Keratinocyte (primary cell): ENCODE measurements at regions not wholly inside any gene's neighbourhood (a gene's known extent, or its start where the extent isn't known, plus 50 kb on each side); places are given as distances from the start of the nearest gene placed in this dataset.

ENCODE experiments used
- DNase-seq: peaks from one replicate; pipeline ENCODE4 v3.0.0-alpha.2; 2011; ENCODE audit warnings: low read depth, missing footprints, low spot score
- FAIRE-seq: peaks from 2 replicates; lab custom pipeline; 2011; peaks lifted over from hg19 to GRCh38; lab: Jason Lieb, UNC
- H2AFZ ChIP-seq: 2 replicates; pipeline ENCODE4 v1.6.0; 2012; ENCODE audit warnings: low read length, control low read depth, inconsistent platforms; ENCODE audit not compliant: control insufficient read depth
- H3K27ac ChIP-seq: 2 replicates; pipeline ENCODE4 v1.5.1; 2011; ENCODE audit warnings: low read length; ENCODE audit not compliant: control insufficient read depth, insufficient read depth
- H3K27me3 ChIP-seq: 3 replicates; pipeline ENCODE4 v1.6.0; 2011; ENCODE audit warnings: low read length; ENCODE audit not compliant: control insufficient read depth, insufficient read depth; ENCODE audit errors: extremely low read depth
- H3K36me3 ChIP-seq, 2 experiments: 2 replicates in 1 of 2; 3 replicates in 1 of 2; pipeline ENCODE4 v1.5.1; 2011; ENCODE audit warnings: low read length in 2 of 2, mild to moderate bottlenecking in 1 of 2; ENCODE audit not compliant: control insufficient read depth in 2 of 2, insufficient read depth in 2 of 2; ENCODE audit errors: extremely low read depth in 1 of 2
- H3K4me1 ChIP-seq: 3 replicates; pipeline ENCODE4 v1.5.1; 2011; ENCODE audit warnings: low read length; ENCODE audit not compliant: control insufficient read depth, insufficient read depth; ENCODE audit errors: extremely low read depth
- H3K4me2 ChIP-seq: 3 replicates; pipeline ENCODE4 v1.6.0; 2011; ENCODE audit warnings: low read depth, low read length; ENCODE audit not compliant: control insufficient read depth, insufficient read depth; ENCODE audit errors: extremely low read depth
- H3K4me3 ChIP-seq, 3 experiments: fragments of 200-600 bp in 1 of 3; sonication (generic) in 1 of 3; 2 replicates in 2 of 3; 3 replicates in 1 of 3; pipeline ENCODE4 v1.5.1; 2011 to 2016; ENCODE audit warnings: low read length in 3 of 3, mild to moderate bottlenecking in 3 of 3, control low read depth in 2 of 3, inconsistent platforms in 1 of 3, low read depth in 1 of 3, mixed read lengths in 1 of 3, mixed run types in 1 of 3, moderate library complexity in 1 of 3; ENCODE audit not compliant: control insufficient read depth in 2 of 3, insufficient read depth in 2 of 3; ENCODE audit errors: extremely low read depth in 1 of 3
- H3K79me2 ChIP-seq: 2 replicates; pipeline ENCODE4 v1.6.0; 2012; ENCODE audit warnings: low read length; ENCODE audit not compliant: control insufficient read depth, insufficient read depth
- H3K9ac ChIP-seq: 3 replicates; pipeline ENCODE4 v1.6.0; 2011; ENCODE audit warnings: low read length; ENCODE audit not compliant: control insufficient read depth, insufficient read depth; ENCODE audit errors: extremely low read depth
- H3K9me1 ChIP-seq: 3 replicates; pipeline ENCODE4 v1.6.0; 2011; ENCODE audit warnings: low read length; ENCODE audit not compliant: control insufficient read depth, insufficient read depth; ENCODE audit errors: extremely low read depth
- H3K9me3 ChIP-seq: 2 replicates; pipeline ENCODE4 v1.5.1; 2012; ENCODE audit warnings: low read depth, low read length; ENCODE audit not compliant: control insufficient read depth
- H4K20me1 ChIP-seq: 3 replicates; pipeline ENCODE4 v1.6.0; 2011; ENCODE audit warnings: low read length; ENCODE audit not compliant: control insufficient read depth, insufficient read depth; ENCODE audit errors: extremely low read depth
- EZH2 ChIP-seq: IDR thresholded peaks from one replicate; pipeline ENCODE4 v1.6.1; 2012; ENCODE audit warnings: inconsistent platforms, mild to moderate bottlenecking, low read length, moderate library complexity
- dilution Hi-C: fragments of 300-500 bp; cut with MboI; formaldehyde crosslinking; loops from one replicate; pipeline ENCODE4 v1.7.0; 2020; ENCODE audit warnings: low sequenced_read_pairs; ENCODE audit not compliant: extremely low pct_ligation_motif_present
- TF ChIP-seq, protein P1 (sequence below), 3 experiments: IDR thresholded peaks in 1 of 3; conservative IDR thresholded peaks in 1 of 3; optimal IDR thresholded peaks in 1 of 3; 2 replicates in 2 of 3; 3 replicates in 1 of 3; pipeline versions ENCODE3 to v1.5.1; 2011; ENCODE audit warnings: low read length in 3 of 3, mild to moderate bottlenecking in 3 of 3, moderate library complexity in 2 of 3, control low read depth in 1 of 3, inconsistent platforms in 1 of 3; ENCODE audit not compliant: insufficient read depth in 2 of 3; ENCODE audit errors: extremely low read depth in 1 of 3

DNA sequence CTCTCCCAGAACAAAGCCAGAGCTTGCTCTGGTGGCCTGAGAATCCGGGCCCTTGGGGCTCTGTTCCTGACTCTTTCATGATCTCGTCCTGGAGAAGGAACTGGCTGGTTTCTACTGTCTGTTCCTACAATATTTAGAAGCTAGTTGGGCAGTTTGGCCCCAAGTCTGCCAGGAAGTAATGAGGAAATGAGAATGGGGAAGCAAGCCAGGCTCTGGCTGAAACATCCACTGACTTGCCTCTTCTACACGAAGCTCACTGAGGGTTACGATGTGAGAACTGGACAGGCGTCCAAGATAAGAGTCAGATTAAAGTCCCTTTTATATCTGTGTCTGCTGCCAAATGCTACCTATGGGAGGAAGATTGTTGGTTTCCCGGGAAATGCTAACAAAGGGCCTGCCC is 110.0 kb upstream of the KIRREL3 start:
- Histone ChIP-seq H3K27ac (no peak overlapping the region), H4K20me1 (no peaks in the 10 kb centered on the region), H3K4me2 (no peak overlapping the region), H2AFZ (no peak overlapping the region), H3K4me1 (no peaks in the 10 kb centered on the region), H3K79me2 (no peaks in the 10 kb centered on the region), H3K36me3 (no peaks in the 10 kb centered on the region), H3K4me3 (no peak overlapping the region), H3K9ac (no peak overlapping the region), H3K9me3 (no peaks in the 10 kb centered on the region), H3K27me3 (no peaks in the 10 kb centered on the region), H3K9me1 (no peaks in the 10 kb centered on the region)
- DNase-seq (no peak), FAIRE-seq (no peak)
- TF ChIP-seq, protein P1, sequence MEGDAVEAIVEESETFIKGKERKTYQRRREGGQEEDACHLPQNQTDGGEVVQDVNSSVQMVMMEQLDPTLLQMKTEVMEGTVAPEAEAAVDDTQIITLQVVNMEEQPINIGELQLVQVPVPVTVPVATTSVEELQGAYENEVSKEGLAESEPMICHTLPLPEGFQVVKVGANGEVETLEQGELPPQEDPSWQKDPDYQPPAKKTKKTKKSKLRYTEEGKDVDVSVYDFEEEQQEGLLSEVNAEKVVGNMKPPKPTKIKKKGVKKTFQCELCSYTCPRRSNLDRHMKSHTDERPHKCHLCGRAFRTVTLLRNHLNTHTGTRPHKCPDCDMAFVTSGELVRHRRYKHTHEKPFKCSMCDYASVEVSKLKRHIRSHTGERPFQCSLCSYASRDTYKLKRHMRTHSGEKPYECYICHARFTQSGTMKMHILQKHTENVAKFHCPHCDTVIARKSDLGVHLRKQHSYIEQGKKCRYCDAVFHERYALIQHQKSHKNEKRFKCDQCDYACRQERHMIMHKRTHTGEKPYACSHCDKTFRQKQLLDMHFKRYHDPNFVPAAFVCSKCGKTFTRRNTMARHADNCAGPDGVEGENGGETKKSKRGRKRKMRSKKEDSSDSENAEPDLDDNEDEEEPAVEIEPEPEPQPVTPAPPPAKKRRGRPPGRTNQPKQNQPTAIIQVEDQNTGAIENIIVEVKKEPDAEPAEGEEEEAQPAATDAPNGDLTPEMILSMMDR (optimal IDR thresholded peaks at IDR 0.05 in 1 of 3, IDR thresholded peaks at IDR 0.05 in 1 of 3, conservative IDR thresholded peaks at IDR 0.05 in 1 of 3; ENCODE audit: extremely low read depth in 1 of 3, insufficient read depth in 2 of 3, low read length in 3 of 3): no peak
- no peak for TF ChIP-seq EZH2
- dilution Hi-C loops: no loop called here

DNA sequence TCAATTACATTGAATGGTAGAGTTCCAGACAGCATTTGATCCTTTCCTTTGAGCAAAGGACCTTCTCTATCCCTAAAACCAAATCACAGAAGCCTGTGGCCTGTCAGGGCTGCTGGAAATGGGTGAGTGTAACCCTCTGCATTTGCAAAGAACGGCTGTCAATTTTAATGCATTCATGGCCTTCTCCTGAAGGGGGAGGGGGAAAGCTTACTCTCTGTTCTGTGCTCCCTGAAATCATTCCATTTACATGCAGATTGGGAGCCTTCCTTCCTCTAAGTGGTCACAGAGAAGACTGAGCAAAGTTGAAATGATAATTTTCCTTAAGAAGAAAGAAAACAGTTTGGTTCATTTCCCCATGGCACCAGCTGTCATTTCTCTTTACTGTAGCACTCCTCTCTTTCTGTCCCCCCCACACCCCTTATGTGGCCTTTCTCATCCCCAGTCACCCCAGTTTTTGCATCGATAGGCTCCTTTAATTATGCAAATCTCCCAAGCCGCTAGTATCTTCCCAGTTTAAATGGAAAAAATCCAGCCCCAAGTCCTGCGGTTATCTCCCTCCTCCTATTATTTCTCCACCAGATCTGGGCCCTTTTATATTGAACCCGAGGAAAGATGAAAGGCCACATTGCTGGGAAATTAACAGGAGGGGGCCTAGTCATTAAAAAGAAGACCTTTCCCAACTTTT is 109.4 kb upstream of the KIRREL3 start:
- H3K27me3 ChIP-seq: no peaks in the 10 kb centered on the region
- no peaks in the 10 kb centered on the region for H3K4me1 ChIP-seq
- H3K27ac ChIP-seq: no peak overlapping the region
- dilution Hi-C loops: no loop called here
- no peak overlapping the region for H3K9ac ChIP-seq
- H2AFZ ChIP-seq: no peak overlapping the region
- H3K9me3 ChIP-seq: no peaks in the 10 kb centered on the region
- H4K20me1 ChIP-seq: no peaks in the 10 kb centered on the region
- H3K36me3 ChIP-seq: no peaks in the 10 kb centered on the region
- no peak for FAIRE-seq
- H3K9me1 ChIP-seq: no peaks in the 10 kb centered on the region
- no peaks in the 10 kb centered on the region for H3K79me2 ChIP-seq
- H3K4me2 ChIP-seq: no peak overlapping the region
- H3K4me3 ChIP-seq: no peak overlapping the region
- TF ChIP-seq, protein P1 (optimal IDR thresholded peaks at IDR 0.05 in 1 of 3, IDR thresholded peaks at IDR 0.05 in 1 of 3, conservative IDR thresholded peaks at IDR 0.05 in 1 of 3; ENCODE audit: extremely low read depth in 1 of 3, insufficient read depth in 2 of 3, low read length in 3 of 3): no peak
- TF ChIP-seq EZH2: no peak
- no peak for DNase-seq
